Fibroblast of pulmonary artery (primary cell): ENCODE measurements at regions not wholly inside any gene's neighbourhood (a gene's known extent, or its start where the extent isn't known, plus 50 kb on each side); places are given as distances from the start of the nearest gene placed in this dataset.
"Not testable (repeated sequence)": the region's sequence is repeated elsewhere in the genome, so short reads cannot be mapped to it uniquely, and the experiment has no call there.

Source experiments
- DNase-seq: peaks from one replicate; pipeline ENCODE4 v3.0.0-alpha.2; 2010; ENCODE audit warnings: low read depth
- H3K4me3 ChIP-seq: replicated peaks from 2 replicates; pipeline ENCODE4 v1.5.1; 2011; ENCODE audit warnings: low read depth, mild to moderate bottlenecking, control low read depth, low read length, moderate library complexity
- CTCF ChIP-seq: IDR thresholded peaks from 2 replicates; pipeline ENCODE4 v1.5.1; 2011; ENCODE audit warnings: mild to moderate bottlenecking, control low read depth, low read length, inconsistent platforms; ENCODE audit errors: missing control alignments

GRCh38 chr14:44453433-44454171 lies 53.5 kb downstream of the FSCB start:
- no peak for DNase-seq
- no peak for TF ChIP-seq CTCF
- no peak overlapping the region for H3K4me3 ChIP-seq

- not testable (repeated sequence) for H3K4me3 ChIP-seq, DNase-seq
Measured at GRCh38 chr14:44450232-44450631, 56.9 kb downstream of the FSCB start.

- DNase-seq, result no peak
- TF ChIP-seq CTCF, result no peak
- no peak overlapping the region for H3K4me3 ChIP-seq
Measured at GRCh38 chr14:44449680-44450079, 57.4 kb downstream of the FSCB start.

- no peak for DNase-seq
- TF ChIP-seq CTCF, result no peak
Measured at GRCh38 chr14:44448951-44449358, 58.1 kb downstream of the FSCB start.

GRCh38 chr14:44446965-44447364 lies 60.1 kb downstream of the FSCB start:
- DNase-seq, result no peak
- TF ChIP-seq CTCF, result no peak
- no peak overlapping the region for H3K4me3 ChIP-seq

More at GRCh38 chr14:44448951-44449358, 58.1 kb downstream of the FSCB start:
- no peak overlapping the region for H3K4me3 ChIP-seq

GRCh38 chr14:44444454-44444853 lies 62.6 kb downstream of the FSCB start:
- no peak overlapping the region for H3K4me3 ChIP-seq
- TF ChIP-seq CTCF, result no peak
- no peak for DNase-seq

GRCh38 chr14:44438936-44439335 lies 68.1 kb downstream of the FSCB start:
- no peak for DNase-seq
- TF ChIP-seq CTCF, result no peak
- H3K4me3 ChIP-seq, result no peak overlapping the region
